Erythroblast (primary cell): ENCODE measurements at regions not wholly inside any gene's neighbourhood (a gene's known extent, or its start where the extent isn't known, plus 50 kb on each side); places are given as distances from the start of the nearest gene placed in this dataset.

Experiments used
- GATA1 ChIP-seq: IDR thresholded peaks from 2 replicates; pipeline ENCODE4 v1.6.1; 2011; ENCODE audit warnings: low read depth, mild to moderate bottlenecking, control low read depth, low read length, moderate library complexity
- POLR2A ChIP-seq: IDR thresholded peaks from 2 replicates; pipeline ENCODE4 v1.6.1; 2011; ENCODE audit warnings: mild to moderate bottlenecking, low read length

DNA sequence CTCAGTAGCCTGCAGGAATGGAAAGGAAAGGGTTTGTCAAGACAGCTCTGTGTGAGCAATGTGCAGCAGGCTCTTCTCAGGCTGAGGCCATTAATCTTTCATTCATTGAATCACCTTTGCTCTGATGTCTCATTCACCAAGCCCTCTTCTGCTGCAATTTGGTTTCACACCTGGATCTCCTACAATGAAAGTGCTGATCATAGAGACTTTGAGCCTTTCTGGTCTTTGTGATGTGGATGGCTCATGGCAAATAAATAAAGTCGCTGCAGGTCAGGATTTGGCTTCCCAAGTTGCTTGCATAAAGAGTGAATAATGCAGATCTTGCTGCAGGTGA, 95.8 kb upstream of the SPRED2 start:
- TF ChIP-seq POLR2A: no peak
- TF ChIP-seq GATA1: no peak
